ENCODE measurements at regions not wholly inside any gene's neighbourhood (a gene's known extent, or its start where the extent isn't known, plus 50 kb on each side); places are given as distances from the start of the nearest gene placed in this dataset.

- Histone ChIP-seq H3K4me3 (ENCODE audit: low read depth, low read length) (no peak overlapping the region), H3K36me3 (ENCODE audit: control insufficient read depth, insufficient read depth, low read length) (no peaks in the 10 kb centered on the region)
Measured at GRCh38 chr20:24144371-24144770, 155.8 kb upstream of the GGTLC1 start.

GRCh38 chr20:24141111-24141510, 152.5 kb upstream of the GGTLC1 start:
- H3K36me3 ChIP-seq (ENCODE audit: control insufficient read depth, insufficient read depth, low read length): no peaks in the 10 kb centered on the region
- no peak for DNase-seq (ENCODE audit: low read depth)
- no peaks in the 10 kb centered on the region for H3K27me3 ChIP-seq (ENCODE audit: control insufficient read depth, insufficient read depth, low read length)
- TF ChIP-seq CTCF (IDR thresholded peaks at IDR 0.05; ENCODE audit: insufficient read depth, low read length, poor library complexity, severe bottlenecking): no peak
- H3K4me3 ChIP-seq (ENCODE audit: low read depth, low read length): no peak overlapping the region

More at GRCh38 chr20:24144371-24144770, 155.8 kb upstream of the GGTLC1 start:
- no peak for DNase-seq (ENCODE audit: low read depth)
- no peaks in the 10 kb centered on the region for H3K27me3 ChIP-seq (ENCODE audit: control insufficient read depth, insufficient read depth, low read length)
- no peak for TF ChIP-seq CTCF (IDR thresholded peaks at IDR 0.05; ENCODE audit: insufficient read depth, low read length, poor library complexity, severe bottlenecking)

- Histone ChIP-seq H3K36me3 (ENCODE audit: control insufficient read depth, insufficient read depth, low read length) (no peaks in the 10 kb centered on the region), H3K27me3 (ENCODE audit: control insufficient read depth, insufficient read depth, low read length) (no peaks in the 10 kb centered on the region), H3K4me3 (ENCODE audit: low read depth, low read length) (no peak overlapping the region)
- no peak for DNase-seq (ENCODE audit: low read depth)
- no peak for TF ChIP-seq CTCF (IDR thresholded peaks at IDR 0.05; ENCODE audit: insufficient read depth, low read length, poor library complexity, severe bottlenecking)
Measured at GRCh38 chr20:24139846-24140245, 151.3 kb upstream of the GGTLC1 start.

- H3K4me3 ChIP-seq (ENCODE audit: low read depth, low read length): no peak overlapping the region
- DNase-seq (ENCODE audit: low read depth): no peak
Measured at GRCh38 chr20:24138951-24139350, 150.4 kb upstream of the GGTLC1 start.

GRCh38 chr20:24138196-24138857, 149.7 kb upstream of the GGTLC1 start:
- no peak for TF ChIP-seq CTCF (IDR thresholded peaks at IDR 0.05; ENCODE audit: insufficient read depth, low read length, poor library complexity, severe bottlenecking)
- DNase-seq (ENCODE audit: low read depth): no peak
- H3K27me3 ChIP-seq (ENCODE audit: control insufficient read depth, insufficient read depth, low read length): no peaks in the 10 kb centered on the region
- H3K36me3 ChIP-seq (ENCODE audit: control insufficient read depth, insufficient read depth, low read length): no peaks in the 10 kb centered on the region
- H3K4me3 ChIP-seq (ENCODE audit: low read depth, low read length): no peak overlapping the region

More at GRCh38 chr20:24138951-24139350, 150.4 kb upstream of the GGTLC1 start:
- no peak for TF ChIP-seq CTCF (IDR thresholded peaks at IDR 0.05; ENCODE audit: insufficient read depth, low read length, poor library complexity, severe bottlenecking)
- no peaks in the 10 kb centered on the region for H3K36me3 ChIP-seq (ENCODE audit: control insufficient read depth, insufficient read depth, low read length)
- no peaks in the 10 kb centered on the region for H3K27me3 ChIP-seq (ENCODE audit: control insufficient read depth, insufficient read depth, low read length)

GRCh38 chr20:24136659-24137246, 148.2 kb upstream of the GGTLC1 start:
- no peak for DNase-seq (ENCODE audit: low read depth)
- Histone ChIP-seq H3K27me3 (ENCODE audit: control insufficient read depth, insufficient read depth, low read length) (no peaks in the 10 kb centered on the region), H3K36me3 (ENCODE audit: control insufficient read depth, insufficient read depth, low read length) (no peaks in the 10 kb centered on the region), H3K4me3 (ENCODE audit: low read depth, low read length) (no peak overlapping the region)
- TF ChIP-seq CTCF (IDR thresholded peaks at IDR 0.05; ENCODE audit: insufficient read depth, low read length, poor library complexity, severe bottlenecking): no peak

All from kidney epithelial cell (primary cell).